ENCODE measurements at regions not wholly inside any gene's neighbourhood (a gene's known extent, or its start where the extent isn't known, plus 50 kb on each side); places are given as distances from the start of the nearest gene placed in this dataset.
"Not testable (repeated sequence)": the region's sequence is repeated elsewhere in the genome, so short reads cannot be mapped to it uniquely, and the experiment has no call there.

GRCh38 chr1:29408831-29409605 is 172.7 kb downstream of the PTPRU start:
- Histone ChIP-seq H3K27ac (no peak overlapping the region), H3K4me3 (no peak overlapping the region), H3K27me3 (replicated peaks in 1 of 7) (peaks cover 0 to 73% (median 0%) of the 10 kb centered on the region in 7 donors), H3K36me3 (no peaks in the 10 kb centered on the region), H3K9me3 (peaks cover 0 to 15% (median 2%) of the 10 kb centered on the region in 8 donors), H3K4me1 (no peaks in the 10 kb centered on the region)
- DNase-seq: no peak
- no peak for TF ChIP-seq POLR2A (IDR thresholded peaks at IDR 0.05)
- WGBS, 5 donors: 58 to 69% (median 67%) methylated on average over 5 to 8 of the region's 8 CpGs
- intact Hi-C loops (cut with DNase I; ENCODE audit: low total_unique reads): no loop called here

GRCh38 chr1:29406814-29407213 is 170.5 kb downstream of the PTPRU start:
- intact Hi-C loops (cut with DNase I; ENCODE audit: low total_unique reads): no loop called here
- no peak for DNase-seq
- Histone ChIP-seq H3K27ac (no peak overlapping the region), H3K4me1 (no peaks in the 10 kb centered on the region), H3K9me3 (peaks cover 0 to 15% (median 2%) of the 10 kb centered on the region in 8 donors), H3K36me3 (no peaks in the 10 kb centered on the region), H3K4me3 (no peak overlapping the region), H3K27me3 (replicated peaks in 1 of 7) (peaks cover 0 to 54% (median 0%) of the 10 kb centered on the region in 7 donors)
- WGBS, 5 donors: 77 to 96% (median 79%) methylated on average over 2 of the region's 2 CpGs
- no peak for TF ChIP-seq CTCF (IDR thresholded peaks at IDR 0.05 in 8 of 11, conservative IDR thresholded peaks at IDR 0.05 in 3 of 11)
- TF ChIP-seq POLR2AphosphoS5 (IDR thresholded peaks at IDR 0.05): no peak
- TF ChIP-seq POLR2A (IDR thresholded peaks at IDR 0.05): no peak

- H3K4me1 ChIP-seq; DNase-seq; H3K4me3 ChIP-seq; H3K27ac ChIP-seq; intact Hi-C loops (cut with DNase I; ENCODE audit: low total_unique reads); H3K36me3 ChIP-seq: not testable (repeated sequence)
- peaks cover 0 to 32% (median 0%) of the 10 kb centered on the region in 7 donors for H3K27me3 ChIP-seq (replicated peaks in 1 of 7)
- peaks cover 0 to 31% (median 18%) of the 10 kb centered on the region in 8 donors for H3K9me3 ChIP-seq
These were observed 163.9 kb downstream of the PTPRU start for GRCh38 chr1:29400203-29400602.

GRCh38 chr1:29399465-29399864 is 163.1 kb downstream of the PTPRU start:
- Histone ChIP-seq H3K4me3 (no peak overlapping the region), H3K27ac (no peak overlapping the region), H3K4me1 (no peaks in the 10 kb centered on the region), H3K9me3 (peaks cover 0 to 24% (median 17%) of the 10 kb centered on the region in 8 donors), H3K27me3 (replicated peaks in 1 of 7) (peaks cover 0 to 25% (median 0%) of the 10 kb centered on the region in 7 donors), H3K36me3 (no peaks in the 10 kb centered on the region)
- intact Hi-C loops (cut with DNase I; ENCODE audit: low total_unique reads): no loop called here
- no peak for TF ChIP-seq POLR2AphosphoS5 (IDR thresholded peaks at IDR 0.05)
- TF ChIP-seq POLR2A (IDR thresholded peaks at IDR 0.05): no peak
- no peak for TF ChIP-seq CTCF (IDR thresholded peaks at IDR 0.05 in 8 of 11, conservative IDR thresholded peaks at IDR 0.05 in 3 of 11)
- no peak for DNase-seq
- 44 to 100% (median 91%) methylated on average over 1 of the region's 1 CpG for WGBS, 5 donors

GRCh38 chr1:29398431-29398830 is 162.1 kb downstream of the PTPRU start:
- peaks cover 0 to 20% (median 15%) of the 10 kb centered on the region in 8 donors for H3K9me3 ChIP-seq
- no peak for TF ChIP-seq POLR2AphosphoS5 (IDR thresholded peaks at IDR 0.05)
- TF ChIP-seq POLR2A (IDR thresholded peaks at IDR 0.05): no peak
- TF ChIP-seq CTCF (IDR thresholded peaks at IDR 0.05 in 8 of 11, conservative IDR thresholded peaks at IDR 0.05 in 3 of 11): no peak
- H3K4me1 ChIP-seq: no peaks in the 10 kb centered on the region
- H3K36me3 ChIP-seq: no peaks in the 10 kb centered on the region
- no peak overlapping the region for H3K4me3 ChIP-seq
- peaks cover 0 to 21% (median 0%) of the 10 kb centered on the region in 7 donors for H3K27me3 ChIP-seq (replicated peaks in 1 of 7)
- no peak for DNase-seq
- intact Hi-C loops (cut with DNase I; ENCODE audit: low total_unique reads): no loop called here
- no peak overlapping the region for H3K27ac ChIP-seq
- 59 to 79% (median 67%) methylated on average over 3 of the region's 3 CpGs for WGBS, 5 donors

Data from spleen (tissue), 11 donors.